WTC11 (cell line): ENCODE measurements at regions not wholly inside any gene's neighbourhood (a gene's known extent, or its start where the extent isn't known, plus 50 kb on each side); places are given as distances from the start of the nearest gene placed in this dataset.

Experiments
- ATF3 ChIP-seq: sonication (generic); formaldehyde crosslinking; conservative IDR thresholded peaks from 2 replicates; pipeline ENCODE4 v1.8.1; 2022; ENCODE audit warnings: mild to moderate bottlenecking, missing genetic modification reagents
- CREB1 ChIP-seq: sonication (generic); formaldehyde crosslinking; IDR thresholded peaks from 2 replicates; pipeline ENCODE4 v1.8.0; 2023; ENCODE audit warnings: mild to moderate bottlenecking, missing genetic modification reagents
- CTCF ChIP-seq: fragments of 200-600 bp; IDR thresholded peaks from 2 replicates; pipeline ENCODE4 v1.8.0; 2022; ENCODE audit warnings: antibody characterized with exemption
- E2F4 ChIP-seq: sonication (generic); formaldehyde crosslinking; IDR thresholded peaks from 2 replicates; pipeline ENCODE4 v1.8.1; 2022; ENCODE audit warnings: low read depth, mild to moderate bottlenecking, moderate library complexity, missing genetic modification reagents, borderline replicate concordance
- MAX ChIP-seq: sonication (generic); formaldehyde crosslinking; IDR thresholded peaks from 2 replicates; pipeline ENCODE4 v1.8.0; 2022; ENCODE audit warnings: mild to moderate bottlenecking, missing genetic modification reagents
- MYBL2 ChIP-seq: sonication (generic); formaldehyde crosslinking; IDR thresholded peaks from 2 replicates; pipeline ENCODE4 v1.8.1; 2023; ENCODE audit warnings: mild to moderate bottlenecking, moderate library complexity, missing genetic modification reagents
- RORB ChIP-seq: fragments of 250-450 bp; sonication (Bioruptor Pico); IDR thresholded peaks from 2 replicates; pipeline ENCODE4 v1.9.0; 2021; ENCODE audit warnings: mild to moderate bottlenecking
- ZBTB43 ChIP-seq: sonication (generic); formaldehyde crosslinking; IDR thresholded peaks from 2 replicates; pipeline ENCODE4 v1.8.1; 2023; ENCODE audit warnings: mild to moderate bottlenecking, missing genetic modification reagents
- ZNF416 ChIP-seq: fragments of 250-450 bp; sonication (Bioruptor Pico); IDR thresholded peaks from 2 replicates; pipeline ENCODE4 v1.9.0; 2021; ENCODE audit warnings: mild to moderate bottlenecking, inconsistent platforms

- TF ChIP-seq CREB1 (CRISPR knock-in tag) (no peak), MAX (no peak), CTCF (no peak), ZNF416 (no peak), E2F4 (CRISPR knock-in tag) (no peak), ATF3 (CRISPR knock-in tag) (no peak), RORB (no peak), ZBTB43 (CRISPR knock-in tag) (no peak), MYBL2 (CRISPR knock-in tag) (no peak)
Measured at GRCh38 chr18:28823506-28824182, 646.7 kb upstream of the CDH2 start.
